HepG2 (cell line): ENCODE measurements at regions not wholly inside any gene's neighbourhood (a gene's known extent, or its start where the extent isn't known, plus 50 kb on each side); places are given as distances from the start of the nearest gene placed in this dataset.

Experiments used
- ATAC-seq: fragments of 200-7000 bp; cut with Tn5 transposase; 3 replicates; pipeline ENCODE4 v1.9.1; 2020; ENCODE audit warnings: mild to moderate bottlenecking, moderate library complexity
- BruUV-seq: library from RNA; stranded (reverse); fragments of 400-500 nt; replicated peaks from 2 replicates; lab custom pipeline; 2021; lab: Mats Ljungman, UMichigan
- CTCF ChIA-PET: fragments of 300-600 bp; formaldehyde crosslinking; extraction: SDS; loops from one replicate; lab custom pipeline; 2021; ENCODE audit warnings: low total read pairs, inconsistent platforms, low intra/inter-chr PET ratio; lab: Yijun Ruan, JAX
- POLR2A ChIA-PET: fragments of 350-600 bp; sonication (Branson Sonifier 250); formaldehyde crosslinking; loops from one replicate; lab custom pipeline; 2020; ENCODE audit warnings: antibody characterized with exemption, inconsistent platforms; lab: Yijun Ruan, JAX
- DNase-seq: peaks from one replicate; pipeline ENCODE4 v3.0.0-alpha.2; 2015; ENCODE audit warnings: low spot score
- FAIRE-seq: peaks from 3 replicates; lab custom pipeline; 2011; peaks lifted over from hg19 to GRCh38; lab: Jason Lieb, UNC
- H2AFZ ChIP-seq: one replicate; pipeline ENCODE4 v1.6.1; 2011; ENCODE audit warnings: low read length, inconsistent platforms
- H3K27ac ChIP-seq: fragments of 300-600 bp; 3 replicates; pipeline ENCODE4 v1.8.0; 2011; ENCODE audit warnings: mixed run types, mild to moderate bottlenecking, mixed read lengths, low read length, inconsistent platforms; ENCODE audit not compliant: insufficient read depth; ENCODE audit errors: extremely low read length
- H3K27me3 ChIP-seq, 2 experiments: fragments of 200-600 bp in 1 of 2; 2 replicates in 1 of 2; 3 replicates in 1 of 2; pipeline versions ENCODE4 v1.6.0 to v1.8.0; 2011; ENCODE audit warnings: low read length in 2 of 2, mild to moderate bottlenecking in 2 of 2, moderate library complexity in 2 of 2, inconsistent platforms in 1 of 2; ENCODE audit not compliant: insufficient read depth in 2 of 2, control insufficient read depth in 1 of 2
- H3K36me3 ChIP-seq, 2 experiments: fragments of 200-600 bp in 1 of 2; replicated peaks in 1 of 2; 2 replicates in 1 of 2; 3 replicates in 1 of 2; pipeline versions ENCODE4 v1.5.1 to v1.8.0; 2011; ENCODE audit warnings: low read length in 2 of 2, inconsistent platforms in 1 of 2; ENCODE audit not compliant: insufficient read depth in 2 of 2, control insufficient read depth in 1 of 2
- H3K4me1 ChIP-seq: 2 replicates; pipeline ENCODE4 v1.5.1; 2012; ENCODE audit warnings: low read length, inconsistent platforms; ENCODE audit not compliant: insufficient read depth
- H3K4me2 ChIP-seq: 2 replicates; pipeline ENCODE4 v1.6.0; 2011; ENCODE audit warnings: low read depth, low read length, inconsistent platforms
- H3K4me3 ChIP-seq, 3 experiments: fragments of 200-600 bp in 1 of 3; sonication (generic), shearing (Covaris generic) in 1 of 3; replicated peaks in 1 of 3; 2 replicates each; pipeline ENCODE4 v1.5.1; 2011 to 2016; ENCODE audit warnings: low read length in 3 of 3, inconsistent platforms in 2 of 3, low read depth in 2 of 3, mild to moderate bottlenecking in 2 of 3, control low read depth in 1 of 3, mixed read lengths in 1 of 3; ENCODE audit not compliant: insufficient read depth in 1 of 3
- H3K79me2 ChIP-seq: one replicate; pipeline ENCODE4 v1.6.1; 2011; ENCODE audit warnings: low read length, inconsistent platforms; ENCODE audit not compliant: insufficient read depth
- H3K9ac ChIP-seq: 2 replicates; pipeline ENCODE4 v1.6.0; 2011; ENCODE audit warnings: mild to moderate bottlenecking, low read depth, low read length, inconsistent platforms; ENCODE audit not compliant: insufficient read depth
- H3K9me3 ChIP-seq: 2 replicates; pipeline ENCODE4 v1.5.1; 2012; ENCODE audit warnings: mild to moderate bottlenecking, low read length
- H4K20me1 ChIP-seq: 2 replicates; pipeline ENCODE4 v1.6.0; 2011; ENCODE audit warnings: inconsistent platforms, mild to moderate bottlenecking, low read length, moderate library complexity; ENCODE audit not compliant: insufficient read depth
- CTCF ChIP-seq: sonication (generic); formaldehyde crosslinking; IDR thresholded peaks from 2 replicates; pipeline ENCODE4 v1.5.0; 2020; ENCODE audit warnings: mild to moderate bottlenecking, missing genetic modification reagents, moderate library complexity
- DZIP1 ChIP-seq: sonication (generic); formaldehyde crosslinking; IDR thresholded peaks from 2 replicates; pipeline ENCODE4 v1.5.0; 2020; ENCODE audit warnings: mild to moderate bottlenecking, missing genetic modification reagents
- ELF1 ChIP-seq: sonication (generic); formaldehyde crosslinking; IDR thresholded peaks from 2 replicates; pipeline ENCODE4 v1.4.0; 2020; ENCODE audit warnings: missing genetic modification reagents
- FOXA1 ChIP-seq, 2 experiments: fragments of 450-650 bp in 1 of 2; sonication (generic) in 1 of 2; formaldehyde crosslinking in 1 of 2; IDR thresholded peaks; 2 replicates each; pipeline versions ENCODE4 v1.4.0 to v1.6.1; 2016 to 2020; ENCODE audit warnings: missing genetic modification reagents in 1 of 2
- FOXK2 ChIP-seq: fragments of 450-650 bp; IDR thresholded peaks from 2 replicates; pipeline ENCODE4 v1.6.1; 2016
- MTA3 ChIP-seq: sonication (generic); formaldehyde crosslinking; IDR thresholded peaks from 2 replicates; pipeline ENCODE4 v1.4.0; 2020; ENCODE audit warnings: missing genetic modification reagents
- NFRKB ChIP-seq: fragments of 450-650 bp; IDR thresholded peaks from 2 replicates; pipeline ENCODE4 v1.6.1; 2017
- SMC3 ChIP-seq: IDR thresholded peaks from 2 replicates; pipeline ENCODE4 v1.6.1; 2011; ENCODE audit warnings: low read length, improper control_type of control experiment
- SP4 ChIP-seq: sonication (generic); formaldehyde crosslinking; IDR thresholded peaks from 2 replicates; pipeline ENCODE4 v1.8.1; 2023; ENCODE audit warnings: mild to moderate bottlenecking, missing genetic modification reagents
- TGIF2 ChIP-seq: IDR thresholded peaks from 2 replicates; pipeline ENCODE4 v1.6.1; 2016; ENCODE audit warnings: control low read depth, missing compliant biosample characterization
- ZNF646 ChIP-seq: sonication (generic); formaldehyde crosslinking; IDR thresholded peaks from 2 replicates; pipeline ENCODE4 v1.9.0; 2021; ENCODE audit warnings: mild to moderate bottlenecking, missing genetic modification reagents
- WGBS: methylation state at CpG from one replicate; pipeline ENCODE4 v1.1.6; 2017; ENCODE audit warnings: low lambda C conversion rate; 5-methylcytosine and 5-hydroxymethylcytosine counted together
- in situ Hi-C: cut with HindIII; loops from 2 replicates; pipeline ENCODE4 v1.10.0; 2017; ENCODE audit warnings: low pct_unique_long_range_greater_than_20kb; ENCODE audit not compliant: extremely low pct_ligation_motif_present
- intact Hi-C: fragments of 100-400 bp; cut with micrococcal nuclease; formaldehyde crosslinking; loops from one replicate; pipeline ENCODE4 v1.10.0; 2022; ENCODE audit not compliant: unreplicated experiment

GRCh38 chr6:19781269-19781668 lies 55.9 kb upstream of the ID4 start:
- intact Hi-C loops: loop anchor here (2.0 kb wide), 1 partner anchor 72 kb away; no protein-coding TSS in a partner anchor
- peak; percentile 99 for ATAC-seq
- no peak for TF ChIP-seq NFRKB
- no peak for TF ChIP-seq MTA3 (CRISPR knock-in tag)
- no peak for TF ChIP-seq FOXK2
- peak; percentile 48 for TF ChIP-seq CTCF
- no peak for TF ChIP-seq TGIF2 (CRISPR knock-in tag)
- TF ChIP-seq ZNF646 (CRISPR knock-in tag): no peak
- TF ChIP-seq SP4: no peak
- TF ChIP-seq FOXA1 (IDR thresholded peaks at IDR 0.05): no peak
- TF ChIP-seq FOXA1 (CRISPR knock-in tag; IDR thresholded peaks at IDR 0.05): no peak
- no peak for TF ChIP-seq ELF1 (CRISPR knock-in tag)
- TF ChIP-seq DZIP1: no peak
- TF ChIP-seq SMC3: no peak

More at GRCh38 chr6:19781269-19781668, 55.9 kb upstream of the ID4 start:
- H3K4me3 ChIP-seq: 0 out of 6 replicates have a peak overlapping the region, but pooled peaks of 1 of the 3 experiments have one; percentile 3
- H2AFZ ChIP-seq: no peak overlapping the region
- peak overlapping the region; percentile 54 for H3K4me2 ChIP-seq
- FAIRE-seq (peak; percentile 47), DNase-seq (peak; percentile 59)
- in situ Hi-C loops: no loop called here
- H3K9ac ChIP-seq: no peak overlapping the region
- no peaks in the 10 kb centered on the region for H3K79me2 ChIP-seq
- no peaks in the 10 kb centered on the region for H3K36me3 ChIP-seq
- POLR2A ChIA-PET: interaction anchor here (1.3 kb wide), 1 partner anchor 22 kb away, joined by 3 read pairs; no protein-coding TSS in a partner anchor
- 21% methylated on average over 4 of the region's 4 CpGs for WGBS
- no TSS peak for BruUV-seq
- peaks cover 15% of the 10 kb centered on the region for H3K4me1 ChIP-seq
- H3K9me3 ChIP-seq: no peaks in the 10 kb centered on the region
- CTCF ChIA-PET: no interaction called here
- H3K27me3 ChIP-seq: no peaks in the 10 kb centered on the region
- H3K27ac ChIP-seq: no peak overlapping the region
- no peaks in the 10 kb centered on the region for H4K20me1 ChIP-seq
